ENCODE measurements at regions not wholly inside any gene's neighbourhood (a gene's known extent, or its start where the extent isn't known, plus 50 kb on each side); places are given as distances from the start of the nearest gene placed in this dataset.
"Not testable (repeated sequence)": the region's sequence is repeated elsewhere in the genome, so short reads cannot be mapped to it uniquely, and the experiment has no call there.

GRCh38 chr14:85333841-85334240, 196.1 kb upstream of the FLRT2 start:
- DNase-seq, result no peak

GRCh38 chr14:85334316-85334715, 195.6 kb upstream of the FLRT2 start:
- no peak for DNase-seq

- DNase-seq, result no peak
Measured at GRCh38 chr14:85336257-85336656, 193.7 kb upstream of the FLRT2 start.

GRCh38 chr14:85336817-85337216, 193.1 kb upstream of the FLRT2 start:
- no peak for DNase-seq

GRCh38 chr14:85338895-85339294, 191.0 kb upstream of the FLRT2 start:
- no peak for DNase-seq

- DNase-seq, result no peak
Measured at GRCh38 chr14:85342858-85343607, 186.9 kb upstream of the FLRT2 start.

GRCh38 chr14:85344171-85344570, 185.8 kb upstream of the FLRT2 start:
- DNase-seq, result no peak

- no peak for DNase-seq
Measured at GRCh38 chr14:85344847-85345570, 184.9 kb upstream of the FLRT2 start.

GRCh38 chr14:85350667-85351066, 179.3 kb upstream of the FLRT2 start:
- no peak for DNase-seq

- DNase-seq, result not testable (repeated sequence)
Measured at GRCh38 chr14:85352588-85352987, 177.4 kb upstream of the FLRT2 start.

- no peak for DNase-seq
Measured at GRCh38 chr14:85357120-85357519, 172.8 kb upstream of the FLRT2 start.

- DNase-seq, result no peak
Measured at GRCh38 chr14:85358136-85358785, 171.7 kb upstream of the FLRT2 start.

- no peak for DNase-seq
Measured at GRCh38 chr14:85359505-85359904, 170.4 kb upstream of the FLRT2 start.

GRCh38 chr14:85363358-85363757, 166.6 kb upstream of the FLRT2 start:
- peak; percentile 19 for DNase-seq

GRCh38 chr14:85366226-85366625, 163.7 kb upstream of the FLRT2 start:
- DNase-seq, result peak; percentile 79

- no peak for DNase-seq
Measured at GRCh38 chr14:85380881-85381280, 149.1 kb upstream of the FLRT2 start.

GRCh38 chr14:85382341-85382740, 147.6 kb upstream of the FLRT2 start:
- DNase-seq, result no peak

GRCh38 chr14:85387181-85387580, 142.8 kb upstream of the FLRT2 start:
- no peak for DNase-seq

GRCh38 chr14:85390236-85390635, 139.7 kb upstream of the FLRT2 start:
- no peak for DNase-seq

- no peak for DNase-seq
Measured at GRCh38 chr14:85391455-85391854, 138.5 kb upstream of the FLRT2 start.

GRCh38 chr14:85391892-85392291, 138.1 kb upstream of the FLRT2 start:
- no peak for DNase-seq

- DNase-seq, result no peak
Measured at GRCh38 chr14:85399186-85399585, 130.8 kb upstream of the FLRT2 start.

- no peak for DNase-seq
Measured at GRCh38 chr14:85400678-85401077, 129.3 kb upstream of the FLRT2 start.

- no peak for DNase-seq
Measured at GRCh38 chr14:85401384-85401783, 128.6 kb upstream of the FLRT2 start.
